HepG2 (cell line): ENCODE measurements at regions not wholly inside any gene's neighbourhood (a gene's known extent, or its start where the extent isn't known, plus 50 kb on each side); places are given as distances from the start of the nearest gene placed in this dataset.

Experiments used
- ATAC-seq: fragments of 200-7000 bp; cut with Tn5 transposase; 3 replicates; pipeline ENCODE4 v1.9.1; 2020; ENCODE audit warnings: mild to moderate bottlenecking, moderate library complexity
- BruUV-seq: library from RNA; stranded (reverse); fragments of 400-500 nt; replicated peaks from 2 replicates; lab custom pipeline; 2021; lab: Mats Ljungman, UMichigan
- CTCF ChIA-PET: fragments of 300-600 bp; formaldehyde crosslinking; extraction: SDS; loops from one replicate; lab custom pipeline; 2021; ENCODE audit warnings: low total read pairs, inconsistent platforms, low intra/inter-chr PET ratio; lab: Yijun Ruan, JAX
- POLR2A ChIA-PET: fragments of 350-600 bp; sonication (Branson Sonifier 250); formaldehyde crosslinking; loops from one replicate; lab custom pipeline; 2020; ENCODE audit warnings: antibody characterized with exemption, inconsistent platforms; lab: Yijun Ruan, JAX
- DNase-seq: peaks from one replicate; pipeline ENCODE4 v3.0.0-alpha.2; 2015; ENCODE audit warnings: low spot score
- FAIRE-seq: peaks from 3 replicates; lab custom pipeline; 2011; peaks lifted over from hg19 to GRCh38; lab: Jason Lieb, UNC
- H2AFZ ChIP-seq: one replicate; pipeline ENCODE4 v1.6.1; 2011; ENCODE audit warnings: low read length, inconsistent platforms
- H3K27ac ChIP-seq: fragments of 300-600 bp; 3 replicates; pipeline ENCODE4 v1.8.0; 2011; ENCODE audit warnings: mixed run types, mild to moderate bottlenecking, mixed read lengths, low read length, inconsistent platforms; ENCODE audit not compliant: insufficient read depth; ENCODE audit errors: extremely low read length
- H3K27me3 ChIP-seq, 2 experiments: fragments of 200-600 bp in 1 of 2; 2 replicates in 1 of 2; 3 replicates in 1 of 2; pipeline versions ENCODE4 v1.6.0 to v1.8.0; 2011; ENCODE audit warnings: low read length in 2 of 2, mild to moderate bottlenecking in 2 of 2, moderate library complexity in 2 of 2, inconsistent platforms in 1 of 2; ENCODE audit not compliant: insufficient read depth in 2 of 2, control insufficient read depth in 1 of 2
- H3K36me3 ChIP-seq, 2 experiments: fragments of 200-600 bp in 1 of 2; replicated peaks in 1 of 2; 2 replicates in 1 of 2; 3 replicates in 1 of 2; pipeline versions ENCODE4 v1.5.1 to v1.8.0; 2011; ENCODE audit warnings: low read length in 2 of 2, inconsistent platforms in 1 of 2; ENCODE audit not compliant: insufficient read depth in 2 of 2, control insufficient read depth in 1 of 2
- H3K4me1 ChIP-seq: 2 replicates; pipeline ENCODE4 v1.5.1; 2012; ENCODE audit warnings: low read length, inconsistent platforms; ENCODE audit not compliant: insufficient read depth
- H3K4me2 ChIP-seq: 2 replicates; pipeline ENCODE4 v1.6.0; 2011; ENCODE audit warnings: low read depth, low read length, inconsistent platforms
- H3K4me3 ChIP-seq, 3 experiments: fragments of 200-600 bp in 1 of 3; sonication (generic), shearing (Covaris generic) in 1 of 3; replicated peaks in 1 of 3; 2 replicates each; pipeline ENCODE4 v1.5.1; 2011 to 2016; ENCODE audit warnings: low read length in 3 of 3, inconsistent platforms in 2 of 3, low read depth in 2 of 3, mild to moderate bottlenecking in 2 of 3, control low read depth in 1 of 3, mixed read lengths in 1 of 3; ENCODE audit not compliant: insufficient read depth in 1 of 3
- H3K79me2 ChIP-seq: one replicate; pipeline ENCODE4 v1.6.1; 2011; ENCODE audit warnings: low read length, inconsistent platforms; ENCODE audit not compliant: insufficient read depth
- H3K9ac ChIP-seq: 2 replicates; pipeline ENCODE4 v1.6.0; 2011; ENCODE audit warnings: mild to moderate bottlenecking, low read depth, low read length, inconsistent platforms; ENCODE audit not compliant: insufficient read depth
- H3K9me3 ChIP-seq: 2 replicates; pipeline ENCODE4 v1.5.1; 2012; ENCODE audit warnings: mild to moderate bottlenecking, low read length
- H4K20me1 ChIP-seq: 2 replicates; pipeline ENCODE4 v1.6.0; 2011; ENCODE audit warnings: inconsistent platforms, mild to moderate bottlenecking, low read length, moderate library complexity; ENCODE audit not compliant: insufficient read depth
- BCL3 ChIP-seq: sonication (generic); formaldehyde crosslinking; IDR thresholded peaks from 2 replicates; pipeline ENCODE4 v1.5.1; 2020; ENCODE audit warnings: mild to moderate bottlenecking, missing genetic modification reagents, moderate library complexity
- EEA1 ChIP-seq: sonication (generic); formaldehyde crosslinking; IDR thresholded peaks from 2 replicates; pipeline ENCODE4 v1.5.1; 2020; ENCODE audit warnings: mild to moderate bottlenecking, missing genetic modification reagents, borderline replicate concordance
- KAT8 ChIP-seq: IDR thresholded peaks from 2 replicates; pipeline ENCODE4 v1.6.1; 2016; ENCODE audit warnings: missing genetic modification reagents, missing compliant biosample characterization
- KLF12 ChIP-seq: sonication (generic); formaldehyde crosslinking; IDR thresholded peaks from 2 replicates; pipeline ENCODE4 v1.4.0; 2020; ENCODE audit warnings: missing genetic modification reagents, borderline replicate concordance
- POGZ ChIP-seq: sonication (generic); formaldehyde crosslinking; IDR thresholded peaks from 2 replicates; pipeline ENCODE4 v1.4.0; 2020; ENCODE audit warnings: mild to moderate bottlenecking, missing genetic modification reagents
- PREB ChIP-seq: sonication (generic); formaldehyde crosslinking; IDR thresholded peaks from 2 replicates; pipeline ENCODE4 v1.4.0; 2020; ENCODE audit warnings: missing genetic modification reagents
- RBM39 ChIP-seq: fragments of 200-400 bp; formaldehyde crosslinking; IDR thresholded peaks from one replicate; pipeline ENCODE4 v1.6.1; 2018; ENCODE audit warnings: antibody characterized with exemption, mild to moderate bottlenecking, low read depth, low read length; ENCODE audit not compliant: poor library complexity, severe bottlenecking
- RERE ChIP-seq: IDR thresholded peaks from 2 replicates; pipeline ENCODE4 v1.6.1; 2016; ENCODE audit warnings: low read depth, missing genetic modification reagents, missing compliant biosample characterization
- SMC3 ChIP-seq: IDR thresholded peaks from 2 replicates; pipeline ENCODE4 v1.6.1; 2011; ENCODE audit warnings: low read length, improper control_type of control experiment
- SRSF1 ChIP-seq: fragments of 200-400 bp; formaldehyde crosslinking; optimal IDR thresholded peaks from 2 replicates; pipeline ENCODE3; 2017; ENCODE audit warnings: mild to moderate bottlenecking, low read depth, low read length, moderate library complexity
- SUZ12 ChIP-seq: fragments of 150-350 bp; IDR thresholded peaks from 2 replicates; pipeline ENCODE4 v1.6.1; 2014; ENCODE audit warnings: low read depth, low read length
- TRIM24 ChIP-seq: sonication (generic); formaldehyde crosslinking; IDR thresholded peaks from 2 replicates; pipeline ENCODE4 v1.8.0; 2022; ENCODE audit warnings: mild to moderate bottlenecking, missing genetic modification reagents
- ZNF207 ChIP-seq: fragments of 450-650 bp; IDR thresholded peaks from 2 replicates; pipeline ENCODE4 v1.6.1; 2016; ENCODE audit warnings: antibody characterized with exemption, borderline replicate concordance
- ZNF512B ChIP-seq: sonication (generic); formaldehyde crosslinking; IDR thresholded peaks from 2 replicates; pipeline ENCODE4 v1.5.1; 2020; ENCODE audit warnings: missing genetic modification reagents, mild to moderate bottlenecking, borderline replicate concordance
- WGBS: methylation state at CpG from one replicate; pipeline ENCODE4 v1.1.6; 2017; ENCODE audit warnings: low lambda C conversion rate; 5-methylcytosine and 5-hydroxymethylcytosine counted together
- in situ Hi-C: cut with HindIII; loops from 2 replicates; pipeline ENCODE4 v1.10.0; 2017; ENCODE audit warnings: low pct_unique_long_range_greater_than_20kb; ENCODE audit not compliant: extremely low pct_ligation_motif_present
- intact Hi-C: fragments of 100-400 bp; cut with micrococcal nuclease; formaldehyde crosslinking; loops from one replicate; pipeline ENCODE4 v1.10.0; 2022; ENCODE audit not compliant: unreplicated experiment

GRCh38 chr14:45308745-45309397, 55.9 kb upstream of the MIS18BP1 start:
- in situ Hi-C loops = no loop called here
- H3K9me3 ChIP-seq = no peaks in the 10 kb centered on the region
- H3K4me3 ChIP-seq = no peak overlapping the region
- CTCF ChIA-PET = no interaction called here
- H4K20me1 ChIP-seq = no peaks in the 10 kb centered on the region
- no peak overlapping the region for H3K27ac ChIP-seq
- H3K79me2 ChIP-seq = no peaks in the 10 kb centered on the region
- intact Hi-C loops = no loop called here
- no peak for FAIRE-seq
- H3K4me1 ChIP-seq = no peaks in the 10 kb centered on the region
- no peak overlapping the region for H3K9ac ChIP-seq
- no peak overlapping the region for H2AFZ ChIP-seq
- DNase-seq = no peak
- ATAC-seq = no peak
- POLR2A ChIA-PET = no interaction called here
- H3K27me3 ChIP-seq = no peaks in the 10 kb centered on the region
- no peaks in the 10 kb centered on the region for H3K36me3 ChIP-seq
- no peak overlapping the region for H3K4me2 ChIP-seq
- BruUV-seq = no TSS peak
- 0% methylated on average over 1 of the region's 1 CpG for WGBS
- TF ChIP-seq ZNF512B = no peak
- TF ChIP-seq KLF12 (CRISPR knock-in tag) = no peak
- no peak for TF ChIP-seq SMC3
- no peak for TF ChIP-seq BCL3 (CRISPR knock-in tag)
- no peak for TF ChIP-seq RBM39
- TF ChIP-seq EEA1 = no peak
- no peak for TF ChIP-seq SRSF1
- no peak for TF ChIP-seq ZNF207
- TF ChIP-seq SUZ12 = no peak
- no peak for TF ChIP-seq PREB (CRISPR knock-in tag)
- no peak for TF ChIP-seq KAT8 (CRISPR knock-in tag)
- TF ChIP-seq TRIM24 (CRISPR knock-in tag) = no peak
- TF ChIP-seq RERE (CRISPR knock-in tag) = no peak
- TF ChIP-seq POGZ (CRISPR knock-in tag) = no peak
